HG02852 (cell line): ENCODE measurements at regions not wholly inside any gene's neighbourhood (a gene's known extent, or its start where the extent isn't known, plus 50 kb on each side); places are given as distances from the start of the nearest gene placed in this dataset.

Experiments
- ATAC-seq: cut with Tn5 transposase; IDR thresholded peaks from one replicate; pipeline ENCODE4 v1.9.1; 2021; ENCODE audit warnings: mild to moderate bottlenecking, moderate library complexity; ENCODE audit not compliant: unreplicated experiment

- ATAC-seq = no peak
These were observed 185.8 kb upstream of the TMPO start for GRCh38 chr12:98329589-98329988.

DNA sequence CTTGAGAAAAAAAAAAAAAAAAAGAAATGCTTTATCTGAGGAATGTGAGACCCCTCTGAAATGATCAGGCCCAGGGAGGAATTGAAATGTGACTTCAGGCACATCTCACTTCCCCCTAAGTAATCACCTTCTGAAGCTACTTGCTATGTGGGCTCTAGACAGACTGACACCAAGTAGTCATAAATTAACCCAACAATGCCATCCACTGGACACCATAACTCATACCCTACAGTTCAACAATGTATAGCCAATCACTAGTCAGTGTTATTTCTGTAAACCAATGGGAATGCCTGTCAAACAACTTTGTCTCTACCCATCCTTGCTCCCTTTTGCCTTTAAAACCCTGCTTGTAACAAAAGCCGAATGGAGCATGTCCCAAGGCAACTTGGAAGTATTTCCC is 182.7 kb upstream of the TMPO start:
- no peak for ATAC-seq

DNA sequence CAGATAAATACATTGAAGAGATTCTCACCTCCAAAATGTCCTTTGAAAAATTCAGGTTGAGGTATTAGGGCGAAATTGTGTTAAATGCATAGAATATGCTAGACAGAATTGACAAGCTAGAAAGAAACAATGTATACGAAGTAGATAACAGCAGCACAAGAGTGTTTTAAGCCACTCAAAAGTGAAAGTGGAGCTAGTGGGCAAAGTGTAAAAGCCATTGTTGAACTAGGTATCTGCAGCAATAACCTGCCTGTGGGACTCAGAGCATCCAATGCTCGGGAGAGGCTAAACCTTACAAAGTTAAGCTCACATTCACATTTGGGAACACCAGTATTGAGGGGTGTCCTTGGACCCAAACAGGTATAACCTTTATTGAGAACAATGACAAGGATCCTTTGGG is 180.6 kb upstream of the TMPO start:
- ATAC-seq = no peak

DNA sequence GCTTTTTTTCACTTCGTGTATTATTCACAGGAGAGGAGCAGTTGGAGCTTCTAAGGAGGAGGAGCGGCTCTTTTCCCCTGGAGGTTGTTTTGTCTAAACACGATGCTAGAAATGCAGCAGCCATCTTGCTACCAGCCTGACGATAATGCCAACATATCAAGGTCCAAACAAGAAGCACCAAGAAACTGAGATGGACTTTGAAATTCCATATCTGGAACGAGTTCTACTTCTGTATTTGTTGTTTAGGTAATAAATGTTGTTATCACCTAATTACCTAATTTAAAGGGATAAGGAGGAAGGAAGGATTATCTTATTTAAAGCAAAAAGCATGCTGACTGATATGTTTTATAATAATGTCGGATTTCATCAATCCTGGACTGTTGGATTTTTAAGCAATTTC is 174.4 kb upstream of the TMPO start:
- no peak for ATAC-seq

- no peak for ATAC-seq
These were observed 173.7 kb upstream of the TMPO start for GRCh38 chr12:98341732-98342131.

- ATAC-seq = no peak
These were observed 172.3 kb upstream of the TMPO start for GRCh38 chr12:98343002-98343567.

DNA sequence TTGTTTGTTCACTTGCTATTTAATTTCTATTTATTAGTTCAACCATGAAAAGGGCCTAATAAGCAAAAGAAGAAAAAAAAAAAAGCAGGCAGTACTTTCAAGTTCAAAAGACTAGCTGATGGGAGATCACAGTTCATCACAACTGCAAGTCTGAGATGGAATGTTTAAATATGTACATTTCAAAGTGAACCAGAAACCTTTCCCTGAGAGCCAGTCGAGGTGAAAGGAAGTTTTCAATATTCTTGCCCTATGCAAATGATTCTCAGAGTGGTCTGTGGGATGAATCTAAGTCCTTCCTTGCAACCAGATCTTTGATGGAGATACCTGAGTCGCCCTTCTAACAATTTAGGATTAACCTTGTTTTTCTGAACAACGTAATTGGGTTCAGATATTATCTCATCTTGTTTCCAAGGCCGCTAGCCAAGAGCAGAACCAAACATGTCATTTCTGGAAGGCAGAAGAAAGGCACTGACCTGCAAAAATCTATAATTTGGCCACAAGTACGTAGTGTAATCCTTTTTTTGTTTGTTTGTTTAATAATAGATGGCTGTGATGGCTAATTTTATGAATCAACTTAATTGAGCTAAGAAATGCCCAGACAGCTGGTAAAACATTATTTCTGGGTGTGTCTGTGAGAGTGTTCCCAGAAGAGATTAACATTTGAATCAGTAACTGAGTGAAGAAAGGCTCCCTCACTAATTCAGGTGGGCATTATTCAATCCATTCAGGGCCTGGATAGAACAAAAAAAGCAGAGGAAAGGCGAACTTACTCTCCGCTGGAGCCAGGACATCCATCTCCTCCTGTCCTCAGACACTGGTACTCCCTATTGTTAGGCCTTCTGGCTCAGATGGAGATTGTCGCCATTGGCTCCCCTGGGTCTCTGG is 171.1 kb upstream of the TMPO start:
- ATAC-seq = no peak

DNA sequence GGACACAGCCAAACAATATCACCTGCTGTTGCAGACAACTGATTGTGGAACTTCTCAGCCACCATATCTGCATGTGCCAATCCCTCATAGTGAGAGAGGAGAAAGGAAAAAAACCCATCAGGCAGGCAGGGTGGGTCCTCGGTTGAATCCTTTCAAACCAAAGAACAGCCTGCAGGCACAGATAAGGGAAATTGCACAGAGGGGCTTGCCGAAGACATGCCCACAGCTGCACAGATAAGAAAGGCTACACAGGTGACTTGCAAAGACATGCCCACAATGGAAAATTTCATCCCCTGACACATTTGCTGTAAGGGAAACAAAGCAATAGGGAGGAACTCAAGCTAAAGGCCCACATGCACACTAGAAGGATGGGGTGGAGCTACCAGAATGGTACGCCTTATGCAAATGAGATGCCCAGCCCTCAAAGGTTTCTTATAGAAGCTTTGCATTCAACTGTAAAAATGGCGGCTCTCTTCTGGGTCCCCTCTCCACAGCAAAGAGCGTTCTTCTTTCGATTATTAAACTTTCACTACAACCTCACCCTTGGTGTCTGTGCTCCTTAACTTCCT is 170.0 kb upstream of the TMPO start:
- no peak for ATAC-seq

- ATAC-seq = no peak
These were observed 164.3 kb upstream of the TMPO start for GRCh38 chr12:98351089-98351488.

GRCh38 chr12:98351784-98352183 is 163.6 kb upstream of the TMPO start:
- no peak for ATAC-seq

GRCh38 chr12:98352218-98352811 is 163.1 kb upstream of the TMPO start:
- peak; percentile 58 for ATAC-seq

GRCh38 chr12:98352835-98353234 is 162.6 kb upstream of the TMPO start:
- no peak for ATAC-seq

GRCh38 chr12:98354520-98355035 is 160.8 kb upstream of the TMPO start:
- ATAC-seq = no peak

DNA sequence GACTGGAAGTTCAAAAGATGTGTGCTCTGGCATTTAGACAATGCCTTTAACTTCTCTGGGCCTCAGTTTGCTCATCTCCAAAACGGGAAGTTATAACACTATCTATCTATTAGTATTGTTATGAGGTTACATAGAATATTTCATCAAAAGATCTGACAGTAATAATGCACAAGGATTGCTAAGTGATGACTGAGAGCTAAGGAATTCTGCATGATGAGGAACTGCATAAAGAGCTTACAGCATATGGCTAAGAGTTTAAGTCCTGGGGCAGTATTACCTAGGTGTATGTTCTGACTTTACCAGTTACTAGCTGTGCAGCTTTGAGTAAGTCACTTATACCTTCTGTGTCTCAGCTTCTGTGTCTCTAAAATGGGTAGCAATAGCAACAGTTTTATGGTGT is 160.1 kb upstream of the TMPO start:
- ATAC-seq = no peak

- no peak for ATAC-seq
These were observed 159.5 kb upstream of the TMPO start for GRCh38 chr12:98355933-98356332.

GRCh38 chr12:98358144-98358543 is 157.2 kb upstream of the TMPO start:
- no peak for ATAC-seq

DNA sequence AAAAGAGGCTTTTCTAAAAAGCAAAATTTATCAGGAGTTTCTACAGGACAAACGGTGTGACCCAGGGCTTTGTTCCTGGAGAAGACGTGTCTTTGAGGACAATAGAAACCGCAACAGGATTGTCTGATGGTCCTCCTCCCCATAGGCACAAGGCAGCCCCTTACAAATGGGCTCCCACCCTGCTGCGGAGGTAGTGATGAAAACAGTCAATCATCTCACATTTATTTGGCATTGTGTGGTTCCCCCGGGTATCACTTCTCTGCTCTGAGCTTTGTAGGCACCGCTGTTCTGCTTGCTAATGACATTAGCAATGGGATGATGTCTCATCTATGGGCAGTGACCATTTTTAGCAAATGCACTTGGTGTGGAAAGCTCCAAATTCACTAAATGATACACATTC is 155.5 kb upstream of the TMPO start:
- ATAC-seq = no peak

DNA sequence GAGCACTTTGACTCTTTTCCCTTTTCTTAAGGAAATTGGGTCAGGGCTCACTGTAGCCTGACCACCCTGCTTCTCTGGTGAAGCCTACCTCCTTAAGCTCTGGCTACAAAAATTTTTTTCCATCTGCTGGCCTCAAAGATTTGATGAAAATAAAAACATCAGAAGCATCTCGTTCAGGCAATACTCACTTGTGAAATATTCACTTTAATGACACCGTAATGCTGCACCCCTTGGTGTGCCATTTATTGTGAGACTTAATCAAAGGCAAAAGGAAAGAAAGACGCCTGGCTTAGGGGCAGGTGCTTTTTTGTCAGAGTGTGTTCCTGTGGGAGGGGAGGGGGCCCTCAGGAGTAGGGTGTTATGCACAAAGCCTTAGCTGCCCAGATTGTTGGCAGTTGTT is 155.0 kb upstream of the TMPO start:
- ATAC-seq = no peak

- ATAC-seq = no peak
These were observed 145.8 kb upstream of the TMPO start for GRCh38 chr12:98369581-98369980.

GRCh38 chr12:98370976-98371375 is 144.4 kb upstream of the TMPO start:
- ATAC-seq = no peak

DNA sequence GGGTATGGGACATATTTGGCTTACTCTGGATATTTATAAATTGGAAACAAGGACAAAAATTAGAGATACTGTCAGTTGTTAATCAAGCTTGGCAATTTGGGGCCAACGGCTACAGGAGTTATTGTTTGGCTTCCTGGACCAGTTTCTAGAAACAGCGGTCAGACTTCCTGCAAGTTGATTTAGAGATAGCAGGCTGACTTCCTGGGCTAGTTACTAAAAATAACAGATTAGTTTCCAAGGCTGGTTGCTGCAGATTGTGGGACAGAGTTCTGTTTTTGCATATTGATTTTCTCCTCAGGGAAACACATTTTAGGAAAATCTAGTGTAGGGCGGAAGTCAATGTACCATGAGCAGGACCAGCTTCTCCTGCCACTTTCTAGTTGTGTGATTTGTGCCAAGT is 144.0 kb upstream of the TMPO start:
- no peak for ATAC-seq
